ENCODE measurements at regions not wholly inside any gene's neighbourhood (a gene's known extent, or its start where the extent isn't known, plus 50 kb on each side); places are given as distances from the start of the nearest gene placed in this dataset.

DNA sequence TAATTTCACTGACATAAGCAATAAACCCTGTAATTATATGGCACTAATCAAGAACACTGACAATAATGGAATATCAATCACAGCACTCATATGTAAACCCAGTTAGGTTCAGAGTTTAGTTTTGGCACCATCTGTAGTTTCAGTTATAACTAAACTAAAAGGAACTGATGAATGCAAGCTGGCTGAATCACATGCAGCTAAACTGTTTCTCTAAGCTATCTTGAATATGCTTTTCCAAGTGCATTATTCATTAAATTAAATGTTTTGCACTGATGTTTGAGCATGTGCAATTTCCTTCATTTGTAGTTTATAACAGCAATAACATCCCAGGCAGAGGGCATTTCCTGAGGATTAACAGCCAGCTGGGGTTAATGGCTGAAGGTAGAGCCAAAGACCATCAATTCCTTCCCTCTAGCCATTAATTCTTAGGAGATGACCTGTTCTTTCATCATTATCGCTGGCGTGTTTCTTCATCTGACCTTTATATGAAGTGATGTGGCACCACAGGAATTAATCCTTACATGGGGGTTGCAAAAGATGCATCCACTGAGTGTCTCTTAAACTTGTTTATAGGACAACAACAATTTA, 562.8 kb upstream of the IGFBP7 start:
- DNase-seq (ENCODE audit: low read depth) = no peak
- TF ChIP-seq, protein P1, sequence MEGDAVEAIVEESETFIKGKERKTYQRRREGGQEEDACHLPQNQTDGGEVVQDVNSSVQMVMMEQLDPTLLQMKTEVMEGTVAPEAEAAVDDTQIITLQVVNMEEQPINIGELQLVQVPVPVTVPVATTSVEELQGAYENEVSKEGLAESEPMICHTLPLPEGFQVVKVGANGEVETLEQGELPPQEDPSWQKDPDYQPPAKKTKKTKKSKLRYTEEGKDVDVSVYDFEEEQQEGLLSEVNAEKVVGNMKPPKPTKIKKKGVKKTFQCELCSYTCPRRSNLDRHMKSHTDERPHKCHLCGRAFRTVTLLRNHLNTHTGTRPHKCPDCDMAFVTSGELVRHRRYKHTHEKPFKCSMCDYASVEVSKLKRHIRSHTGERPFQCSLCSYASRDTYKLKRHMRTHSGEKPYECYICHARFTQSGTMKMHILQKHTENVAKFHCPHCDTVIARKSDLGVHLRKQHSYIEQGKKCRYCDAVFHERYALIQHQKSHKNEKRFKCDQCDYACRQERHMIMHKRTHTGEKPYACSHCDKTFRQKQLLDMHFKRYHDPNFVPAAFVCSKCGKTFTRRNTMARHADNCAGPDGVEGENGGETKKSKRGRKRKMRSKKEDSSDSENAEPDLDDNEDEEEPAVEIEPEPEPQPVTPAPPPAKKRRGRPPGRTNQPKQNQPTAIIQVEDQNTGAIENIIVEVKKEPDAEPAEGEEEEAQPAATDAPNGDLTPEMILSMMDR (IDR thresholded peaks at IDR 0.05; ENCODE audit: low read depth, low read length, missing control alignments) = no peak
- in situ Hi-C loops (cut with HindIII; ENCODE audit: low sequenced_read_pairs) = no loop called here
- H3K4me3 ChIP-seq (ENCODE audit: low read depth, low read length) = no peak overlapping the region

DNA sequence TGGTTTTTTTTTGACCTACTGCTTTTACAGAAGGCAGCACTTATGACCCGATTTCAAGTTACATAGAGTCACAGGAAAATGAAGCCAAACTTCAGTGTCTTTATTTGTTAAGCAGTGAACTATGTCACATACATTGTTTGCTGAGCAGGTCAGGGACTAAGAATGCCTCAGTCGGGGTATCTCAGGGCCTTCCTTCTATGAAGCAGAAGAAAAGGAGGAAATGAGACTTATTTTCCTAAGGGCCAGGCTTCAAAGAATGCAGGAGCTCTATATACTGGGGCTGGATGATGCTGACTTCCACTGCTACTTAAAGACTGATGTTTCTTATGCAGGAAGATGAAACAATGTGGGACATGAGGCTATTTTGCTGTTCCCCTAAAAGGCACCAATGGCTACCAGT, 558.4 kb upstream of the IGFBP7 start:
- no peak overlapping the region for H3K4me3 ChIP-seq (ENCODE audit: low read depth, low read length)
- DNase-seq (ENCODE audit: low read depth) = no peak
- in situ Hi-C loops (cut with HindIII; ENCODE audit: low sequenced_read_pairs) = no loop called here
- TF ChIP-seq, protein P1 (IDR thresholded peaks at IDR 0.05; ENCODE audit: low read depth, low read length, missing control alignments) = no peak

DNA sequence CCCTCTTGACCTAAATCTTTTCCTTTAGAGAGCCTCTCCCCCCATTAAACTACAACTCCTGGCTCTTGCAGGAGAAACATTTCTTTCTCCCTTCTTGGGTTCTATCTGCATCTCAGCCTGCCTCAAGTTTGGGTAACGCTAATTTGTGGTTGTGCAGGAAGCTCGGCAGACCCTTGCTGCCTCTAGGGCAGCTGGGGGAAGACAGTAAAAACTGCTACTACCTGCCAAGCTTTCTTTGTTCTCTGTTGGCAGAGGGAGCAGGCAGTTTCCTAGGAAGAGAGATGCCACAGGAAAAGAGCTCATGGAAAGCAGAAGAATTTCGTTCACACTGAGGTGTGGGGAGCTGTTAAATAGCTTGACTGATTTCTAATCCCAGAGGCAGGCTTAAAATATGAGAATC, 555.6 kb upstream of the IGFBP7 start:
- no peak for DNase-seq (ENCODE audit: low read depth)
- in situ Hi-C loops (cut with HindIII; ENCODE audit: low sequenced_read_pairs) = no loop called here
- no peak overlapping the region for H3K4me3 ChIP-seq (ENCODE audit: low read depth, low read length)
- TF ChIP-seq, protein P1 (IDR thresholded peaks at IDR 0.05; ENCODE audit: low read depth, low read length, missing control alignments) = no peak

DNA sequence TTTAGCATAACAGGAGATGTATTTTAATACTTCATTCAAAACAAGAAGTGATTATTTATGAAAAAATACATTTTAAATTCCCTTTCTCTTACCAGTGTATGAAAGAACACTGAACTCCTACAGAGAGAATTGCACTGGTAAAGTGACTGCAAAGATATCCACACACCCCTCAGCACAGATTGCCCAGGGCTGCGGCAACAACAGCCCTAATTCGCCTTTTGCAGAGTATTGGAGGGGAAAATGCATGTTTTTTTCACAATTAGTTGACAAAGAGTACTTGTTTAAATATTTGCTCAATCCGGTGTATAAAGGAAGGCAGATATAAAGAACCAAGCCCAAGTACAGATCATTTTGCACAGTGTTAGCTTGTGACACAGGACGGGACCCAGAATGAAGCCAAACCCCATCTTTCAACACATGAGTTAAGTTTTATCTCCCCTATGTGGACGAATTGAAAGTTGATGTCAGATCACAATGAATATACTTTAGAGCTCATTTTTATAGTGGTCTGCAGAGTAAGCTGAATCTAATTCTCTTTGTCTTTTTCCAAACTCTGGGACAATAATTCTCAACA, 551.4 kb upstream of the IGFBP7 start:
- TF ChIP-seq, protein P1 (IDR thresholded peaks at IDR 0.05; ENCODE audit: low read depth, low read length, missing control alignments) = no peak
- in situ Hi-C loops (cut with HindIII; ENCODE audit: low sequenced_read_pairs) = no loop called here

DNA sequence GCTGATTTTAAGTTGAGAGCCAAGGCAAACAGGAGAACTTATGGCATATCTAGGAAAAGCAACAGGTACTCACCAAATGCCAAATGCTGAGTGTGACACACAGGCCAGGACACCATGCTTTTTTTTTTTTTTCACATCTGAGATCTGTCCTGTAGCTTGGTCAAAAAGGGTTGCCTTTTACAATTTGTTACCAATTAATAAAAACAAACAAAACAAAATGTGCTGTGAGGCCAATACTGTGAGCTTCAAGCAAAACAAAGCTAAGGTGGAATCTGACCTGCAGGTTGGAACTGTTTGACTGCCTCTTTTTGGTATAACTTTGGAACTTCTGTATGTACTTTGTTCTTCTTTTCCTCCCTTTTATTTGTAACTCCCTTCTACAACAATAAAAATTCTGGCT, 548.5 kb upstream of the IGFBP7 start:
- TF ChIP-seq, protein P1 (IDR thresholded peaks at IDR 0.05; ENCODE audit: low read depth, low read length, missing control alignments) = no peak
- in situ Hi-C loops (cut with HindIII; ENCODE audit: low sequenced_read_pairs) = no loop called here

More for the DNA sequence above, 551.4 kb upstream of the IGFBP7 start:
- H3K4me3 ChIP-seq (ENCODE audit: low read depth, low read length) = no peak overlapping the region
- no peak for DNase-seq (ENCODE audit: low read depth)

DNA sequence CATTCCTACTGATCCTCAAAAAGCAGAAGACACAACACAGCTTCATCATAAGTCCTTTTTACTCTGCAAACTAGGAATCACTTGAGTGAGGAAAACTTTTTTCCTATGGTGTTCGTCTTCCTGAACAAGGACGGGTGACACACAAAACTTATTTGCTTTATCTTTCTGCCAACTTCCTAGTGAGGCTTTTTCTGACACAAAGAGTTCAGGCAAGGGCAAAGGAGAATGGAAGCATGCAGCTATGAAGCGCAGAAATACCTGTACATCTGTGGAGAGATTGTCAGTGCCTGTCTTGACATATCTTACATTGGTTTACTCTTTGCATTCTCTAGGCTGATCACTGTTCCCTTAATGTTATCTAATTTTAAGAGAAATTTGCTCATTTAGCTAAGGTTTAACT, 548.0 kb upstream of the IGFBP7 start:
- H3K4me3 ChIP-seq (ENCODE audit: low read depth, low read length) = no peak overlapping the region
- DNase-seq (ENCODE audit: low read depth) = no peak
- in situ Hi-C loops (cut with HindIII; ENCODE audit: low sequenced_read_pairs) = no loop called here
- TF ChIP-seq, protein P1 (IDR thresholded peaks at IDR 0.05; ENCODE audit: low read depth, low read length, missing control alignments) = no peak

More for the DNA sequence above, 548.5 kb upstream of the IGFBP7 start:
- H3K4me3 ChIP-seq (ENCODE audit: low read depth, low read length) = no peak overlapping the region
- DNase-seq (ENCODE audit: low read depth) = no peak
